Activated naive CD8-positive, alpha-beta T cell treated with anti-CD3 and anti-CD28 coated beads for 36 hours (primary cell): ENCODE measurements at regions not wholly inside any gene's neighbourhood (a gene's known extent, or its start where the extent isn't known, plus 50 kb on each side); places are given as distances from the start of the nearest gene placed in this dataset.

Experiments
- DNase-seq: peaks from one replicate; pipeline ENCODE4 v3.0.0; 2021
- H3K27ac Mint-ChIP-seq: one replicate; pipeline ENCODE4 v1.8.0; 2022; ENCODE audit warnings: mild to moderate bottlenecking, moderate library complexity, mixed read lengths
- H3K27me3 Mint-ChIP-seq: one replicate; pipeline ENCODE4 v1.8.0; 2022; ENCODE audit warnings: mild to moderate bottlenecking, mixed read lengths
- H3K36me3 Mint-ChIP-seq: one replicate; pipeline ENCODE4 v1.8.0; 2021; ENCODE audit warnings: mild to moderate bottlenecking, mixed read lengths
- H3K4me1 Mint-ChIP-seq: one replicate; pipeline ENCODE4 v1.8.0; 2021; ENCODE audit warnings: mixed read lengths
- H3K4me3 Mint-ChIP-seq: one replicate; pipeline ENCODE4 v1.8.0; 2022; ENCODE audit warnings: mild to moderate bottlenecking, moderate library complexity, mixed read lengths
- H3K9me3 Mint-ChIP-seq: one replicate; pipeline ENCODE4 v1.8.0; 2022; ENCODE audit warnings: mixed read lengths

GRCh38 chr15:47570451-47570850 is 146.9 kb upstream of the SEMA6D start:
- no peak overlapping the region for H3K4me3 Mint-ChIP-seq
- H3K9me3 Mint-ChIP-seq: no peaks in the 10 kb centered on the region
- H3K27me3 Mint-ChIP-seq: no peaks in the 10 kb centered on the region
- DNase-seq: no peak
- H3K27ac Mint-ChIP-seq: no peak overlapping the region
- no peaks in the 10 kb centered on the region for H3K4me1 Mint-ChIP-seq
- H3K36me3 Mint-ChIP-seq: no peaks in the 10 kb centered on the region

- H3K36me3 Mint-ChIP-seq: no peaks in the 10 kb centered on the region
- no peaks in the 10 kb centered on the region for H3K27me3 Mint-ChIP-seq
- no peak overlapping the region for H3K4me3 Mint-ChIP-seq
- no peak overlapping the region for H3K27ac Mint-ChIP-seq
- no peaks in the 10 kb centered on the region for H3K4me1 Mint-ChIP-seq
- DNase-seq: no peak
- no peaks in the 10 kb centered on the region for H3K9me3 Mint-ChIP-seq
Observed at GRCh38 chr15:47570881-47571640, 146.2 kb upstream of the SEMA6D start.

GRCh38 chr15:47573673-47574072 is 143.6 kb upstream of the SEMA6D start:
- Mint-ChIP-seq H3K27me3 (no peaks in the 10 kb centered on the region), H3K9me3 (no peaks in the 10 kb centered on the region), H3K27ac (no peak overlapping the region), H3K36me3 (no peaks in the 10 kb centered on the region), H3K4me1 (no peaks in the 10 kb centered on the region), H3K4me3 (no peak overlapping the region)
- DNase-seq: no peak

GRCh38 chr15:47577000-47577399 is 140.3 kb upstream of the SEMA6D start:
- Mint-ChIP-seq H3K4me3 (no peak overlapping the region), H3K9me3 (no peaks in the 10 kb centered on the region), H3K27me3 (no peaks in the 10 kb centered on the region), H3K36me3 (no peaks in the 10 kb centered on the region), H3K27ac (no peak overlapping the region), H3K4me1 (no peaks in the 10 kb centered on the region)
- DNase-seq: no peak

- Mint-ChIP-seq H3K9me3 (no peaks in the 10 kb centered on the region), H3K4me3 (no peak overlapping the region), H3K4me1 (no peaks in the 10 kb centered on the region), H3K27ac (no peak overlapping the region), H3K36me3 (no peaks in the 10 kb centered on the region), H3K27me3 (no peaks in the 10 kb centered on the region)
- no peak for DNase-seq
Observed at GRCh38 chr15:47577461-47577860, 139.8 kb upstream of the SEMA6D start.

GRCh38 chr15:47582233-47582632 is 135.1 kb upstream of the SEMA6D start:
- Mint-ChIP-seq H3K27me3 (no peaks in the 10 kb centered on the region), H3K4me3 (no peak overlapping the region), H3K27ac (no peak overlapping the region)

GRCh38 chr15:47584316-47584715 is 133.0 kb upstream of the SEMA6D start:
- no peak overlapping the region for H3K27ac Mint-ChIP-seq
- no peak for DNase-seq
- H3K27me3 Mint-ChIP-seq: peaks cover under 1% of the 10 kb centered on the region
- no peak overlapping the region for H3K4me3 Mint-ChIP-seq
- no peaks in the 10 kb centered on the region for H3K9me3 Mint-ChIP-seq
- H3K36me3 Mint-ChIP-seq: no peaks in the 10 kb centered on the region
- H3K4me1 Mint-ChIP-seq: no peaks in the 10 kb centered on the region

More at GRCh38 chr15:47582233-47582632, 135.1 kb upstream of the SEMA6D start:
- H3K9me3 Mint-ChIP-seq: no peaks in the 10 kb centered on the region
- H3K36me3 Mint-ChIP-seq: no peaks in the 10 kb centered on the region
- DNase-seq: no peak
- H3K4me1 Mint-ChIP-seq: no peaks in the 10 kb centered on the region

- no peaks in the 10 kb centered on the region for H3K9me3 Mint-ChIP-seq
- peaks cover 5% of the 10 kb centered on the region for H3K27me3 Mint-ChIP-seq
- no peaks in the 10 kb centered on the region for H3K36me3 Mint-ChIP-seq
- H3K4me3 Mint-ChIP-seq: no peak overlapping the region
- no peak for DNase-seq
- H3K27ac Mint-ChIP-seq: no peak overlapping the region
- H3K4me1 Mint-ChIP-seq: no peaks in the 10 kb centered on the region
Observed at GRCh38 chr15:47586653-47587224, 130.6 kb upstream of the SEMA6D start.

GRCh38 chr15:47587940-47588802 is 129.1 kb upstream of the SEMA6D start:
- H3K4me1 Mint-ChIP-seq: no peaks in the 10 kb centered on the region
- H3K9me3 Mint-ChIP-seq: no peaks in the 10 kb centered on the region
- no peak overlapping the region for H3K27ac Mint-ChIP-seq
- H3K4me3 Mint-ChIP-seq: no peak overlapping the region
- H3K36me3 Mint-ChIP-seq: no peaks in the 10 kb centered on the region
- peaks cover 5% of the 10 kb centered on the region for H3K27me3 Mint-ChIP-seq
- no peak for DNase-seq

GRCh38 chr15:47588958-47589357 is 128.3 kb upstream of the SEMA6D start:
- H3K4me1 Mint-ChIP-seq: no peaks in the 10 kb centered on the region
- no peak overlapping the region for H3K27ac Mint-ChIP-seq
- no peak for DNase-seq
- H3K9me3 Mint-ChIP-seq: no peaks in the 10 kb centered on the region
- H3K27me3 Mint-ChIP-seq: peaks cover 5% of the 10 kb centered on the region
- no peak overlapping the region for H3K4me3 Mint-ChIP-seq
- H3K36me3 Mint-ChIP-seq: no peaks in the 10 kb centered on the region

GRCh38 chr15:47598996-47599395 is 118.3 kb upstream of the SEMA6D start:
- Mint-ChIP-seq H3K27ac (no peak overlapping the region), H3K9me3 (peaks cover 6% of the 10 kb centered on the region), H3K27me3 (peaks cover 6% of the 10 kb centered on the region)

GRCh38 chr15:47599806-47600205 is 117.5 kb upstream of the SEMA6D start:
- Mint-ChIP-seq H3K9me3 (peaks cover 6% of the 10 kb centered on the region), H3K4me1 (no peaks in the 10 kb centered on the region), H3K27me3 (peaks cover 4% of the 10 kb centered on the region)

More at GRCh38 chr15:47598996-47599395, 118.3 kb upstream of the SEMA6D start:
- no peak for DNase-seq
- no peak overlapping the region for H3K4me3 Mint-ChIP-seq
- H3K4me1 Mint-ChIP-seq: no peaks in the 10 kb centered on the region
- no peaks in the 10 kb centered on the region for H3K36me3 Mint-ChIP-seq

GRCh38 chr15:47602121-47602520 is 115.2 kb upstream of the SEMA6D start:
- H3K36me3 Mint-ChIP-seq: no peaks in the 10 kb centered on the region
- DNase-seq: no peak
- peaks cover under 1% of the 10 kb centered on the region for H3K9me3 Mint-ChIP-seq
- peaks cover 4% of the 10 kb centered on the region for H3K27me3 Mint-ChIP-seq
- no peak overlapping the region for H3K27ac Mint-ChIP-seq
- H3K4me1 Mint-ChIP-seq: no peaks in the 10 kb centered on the region
- H3K4me3 Mint-ChIP-seq: no peak overlapping the region

More at GRCh38 chr15:47599806-47600205, 117.5 kb upstream of the SEMA6D start:
- no peak for DNase-seq
- H3K36me3 Mint-ChIP-seq: no peaks in the 10 kb centered on the region
- H3K27ac Mint-ChIP-seq: no peak overlapping the region
- no peak overlapping the region for H3K4me3 Mint-ChIP-seq

- Mint-ChIP-seq H3K4me3 (no peak overlapping the region), H3K27me3 (peaks cover 4% of the 10 kb centered on the region), H3K36me3 (no peaks in the 10 kb centered on the region), H3K4me1 (no peaks in the 10 kb centered on the region), H3K9me3 (no peaks in the 10 kb centered on the region), H3K27ac (no peak overlapping the region)
- no peak for DNase-seq
Observed at GRCh38 chr15:47603026-47603425, 114.3 kb upstream of the SEMA6D start.

GRCh38 chr15:47607695-47608094 is 109.6 kb upstream of the SEMA6D start:
- Mint-ChIP-seq H3K36me3 (no peaks in the 10 kb centered on the region), H3K9me3 (no peaks in the 10 kb centered on the region), H3K4me3 (no peak overlapping the region), H3K4me1 (no peaks in the 10 kb centered on the region), H3K27ac (no peak overlapping the region), H3K27me3 (no peaks in the 10 kb centered on the region)
- no peak for DNase-seq
